OCI-LY1 (cell line): ENCODE measurements at regions not wholly inside any gene's neighbourhood (a gene's known extent, or its start where the extent isn't known, plus 50 kb on each side); places are given as distances from the start of the nearest gene placed in this dataset.

Experiments
- H2AFZ ChIP-seq: fragments of 200-600 bp; sonication (generic), shearing (Covaris generic); 2 replicates; pipeline ENCODE4 v1.6.0; 2014; ENCODE audit warnings: antibody characterized with exemption, mild to moderate bottlenecking, low read length
- H3F3A ChIP-seq: fragments of 200-600 bp; sonication (generic), shearing (Covaris generic); 2 replicates; pipeline ENCODE4 v1.6.0; 2014; ENCODE audit warnings: mild to moderate bottlenecking, antibody characterized with exemption, low read length, moderate library complexity; ENCODE audit not compliant: insufficient read depth
- H3K27ac ChIP-seq: fragments of 200-600 bp; sonication (generic); 2 replicates; pipeline ENCODE4 v1.5.1; 2014; ENCODE audit warnings: low read length, mixed run types, mild to moderate bottlenecking, low read depth; ENCODE audit not compliant: poor library complexity, severe bottlenecking
- H3K27me3 ChIP-seq: fragments of 200-600 bp; sonication (generic); 2 replicates; pipeline ENCODE4 v1.6.0; 2014; ENCODE audit warnings: antibody characterized with exemption, mild to moderate bottlenecking, low read length, moderate library complexity; ENCODE audit not compliant: insufficient read depth
- H3K36me3 ChIP-seq: fragments of 200-600 bp; sonication (generic); 2 replicates; pipeline ENCODE4 v1.6.1; 2014; ENCODE audit warnings: mild to moderate bottlenecking, antibody characterized with exemption, low read length, moderate library complexity, mixed read lengths; ENCODE audit not compliant: insufficient read depth
- H3K4me1 ChIP-seq: fragments of 200-600 bp; sonication (generic); 2 replicates; pipeline ENCODE4 v1.5.1; 2014; ENCODE audit warnings: mild to moderate bottlenecking, low read length, moderate library complexity; ENCODE audit not compliant: insufficient read depth, severe bottlenecking
- H3K4me2 ChIP-seq: fragments of 200-600 bp; sonication (generic), shearing (Covaris generic); 2 replicates; pipeline ENCODE4 v1.6.1; 2014; ENCODE audit warnings: low read length
- H3K4me3 ChIP-seq: fragments of 200-600 bp; sonication (generic); 2 replicates; pipeline ENCODE4 v1.5.1; 2014; ENCODE audit warnings: low read length, low read depth, mild to moderate bottlenecking, mixed read lengths; ENCODE audit not compliant: poor library complexity, severe bottlenecking
- H3K79me2 ChIP-seq: fragments of 200-600 bp; shearing (Covaris generic); 2 replicates; pipeline ENCODE4 v1.6.1; 2016; ENCODE audit warnings: mixed run types, low read length, mixed read lengths; ENCODE audit not compliant: insufficient read depth
- H3K9ac ChIP-seq: fragments of 200-600 bp; sonication (generic), shearing (Covaris generic); 2 replicates; pipeline ENCODE4 v1.6.1; 2014; ENCODE audit warnings: mild to moderate bottlenecking, low read length, mixed read lengths
- H3K9me2 ChIP-seq: fragments of 200-600 bp; sonication (generic), shearing (Covaris generic); 2 replicates; pipeline ENCODE4 v1.6.1; 2014; ENCODE audit warnings: low read depth, mild to moderate bottlenecking, low read length, mixed read lengths
- H3K9me3 ChIP-seq: fragments of 200-600 bp; shearing (Covaris generic); 2 replicates; pipeline ENCODE4 v1.6.1; 2014; ENCODE audit warnings: low read length, mixed read lengths
- H4K20me1 ChIP-seq: fragments of 200-600 bp; sonication (generic), shearing (Covaris generic); 2 replicates; pipeline ENCODE4 v1.6.0; 2016; ENCODE audit warnings: mild to moderate bottlenecking, low read length; ENCODE audit not compliant: insufficient read depth
- CTCF ChIP-seq: fragments of 200-600 bp; sonication (generic), shearing (Covaris generic); IDR thresholded peaks from 2 replicates; pipeline ENCODE4 v1.5.1; 2017; ENCODE audit warnings: mild to moderate bottlenecking, antibody characterized with exemption, low read length, moderate library complexity, mixed read lengths
- EZH2 ChIP-seq: fragments of 200-600 bp; sonication (generic), shearing (Covaris generic); IDR thresholded peaks from 2 replicates; pipeline ENCODE4 v1.8.0; 2017; ENCODE audit warnings: borderline replicate concordance, mixed run types, mild to moderate bottlenecking, antibody characterized with exemption, low read length, moderate library complexity, mixed read lengths

DNA sequence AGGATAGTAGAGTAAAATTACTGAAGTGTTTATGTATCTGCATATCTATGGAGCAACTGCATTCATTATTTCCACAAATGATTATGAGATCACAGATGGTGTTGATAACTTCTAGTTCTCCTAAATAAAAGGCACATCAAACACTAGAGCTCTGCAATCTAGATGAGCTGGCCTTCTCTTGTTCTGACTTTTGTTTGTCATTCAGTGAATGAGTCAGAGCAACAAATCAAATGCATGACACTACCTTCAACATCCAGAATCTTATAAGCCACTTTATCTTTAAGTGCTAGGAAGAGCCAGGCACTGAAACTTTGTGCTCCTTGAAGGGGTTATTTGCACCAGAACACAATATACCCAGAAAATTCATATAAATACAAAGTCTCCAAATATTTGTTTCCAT is 456.0 kb downstream of the PCDH17 start:
- Histone ChIP-seq H3K27me3 (no peaks in the 10 kb centered on the region), H3K36me3 (no peaks in the 10 kb centered on the region), H3K4me2 (no peak overlapping the region), H3K79me2 (no peaks in the 10 kb centered on the region), H3K4me3 (no peak overlapping the region), H3K9ac (no peak overlapping the region), H3K9me2 (no peaks in the 10 kb centered on the region), H3K9me3 (no peaks in the 10 kb centered on the region), H3F3A (no peaks in the 10 kb centered on the region), H4K20me1 (no peaks in the 10 kb centered on the region), H3K27ac (no peak overlapping the region), H3K4me1 (no peaks in the 10 kb centered on the region), H2AFZ (no peak overlapping the region)
- no peak for TF ChIP-seq CTCF
- no peak for TF ChIP-seq EZH2

DNA sequence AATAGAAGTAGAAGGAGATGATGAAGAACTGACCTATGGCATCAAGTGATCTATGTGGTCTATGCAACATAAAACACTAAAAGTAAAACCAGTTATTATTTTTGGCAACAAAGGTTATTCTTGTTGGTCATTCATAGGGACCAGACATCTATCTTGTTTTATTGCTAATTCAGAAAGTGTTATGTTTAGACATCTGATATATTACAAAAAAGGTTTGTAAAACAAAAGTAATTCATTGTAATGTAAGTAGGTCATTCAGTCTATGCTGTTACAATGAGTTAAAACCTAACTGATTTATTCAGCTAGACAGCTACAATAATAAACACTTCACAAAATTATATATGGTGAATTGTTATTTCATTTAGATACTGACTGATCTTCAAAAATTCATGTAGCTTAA is 461.9 kb downstream of the PCDH17 start:
- no peaks in the 10 kb centered on the region for H3K9me2 ChIP-seq
- H3K4me1 ChIP-seq = no peaks in the 10 kb centered on the region
- H3K9me3 ChIP-seq = no peaks in the 10 kb centered on the region
- H3K36me3 ChIP-seq = no peaks in the 10 kb centered on the region
- H3K9ac ChIP-seq = no peak overlapping the region
- no peak overlapping the region for H2AFZ ChIP-seq
- H3K27ac ChIP-seq = no peak overlapping the region
- no peaks in the 10 kb centered on the region for H4K20me1 ChIP-seq
- no peak overlapping the region for H3K4me3 ChIP-seq
- no peak for TF ChIP-seq CTCF
- no peak for TF ChIP-seq EZH2
- H3F3A ChIP-seq = no peaks in the 10 kb centered on the region
- no peaks in the 10 kb centered on the region for H3K79me2 ChIP-seq
- H3K4me2 ChIP-seq = no peak overlapping the region
- H3K27me3 ChIP-seq = no peaks in the 10 kb centered on the region

DNA sequence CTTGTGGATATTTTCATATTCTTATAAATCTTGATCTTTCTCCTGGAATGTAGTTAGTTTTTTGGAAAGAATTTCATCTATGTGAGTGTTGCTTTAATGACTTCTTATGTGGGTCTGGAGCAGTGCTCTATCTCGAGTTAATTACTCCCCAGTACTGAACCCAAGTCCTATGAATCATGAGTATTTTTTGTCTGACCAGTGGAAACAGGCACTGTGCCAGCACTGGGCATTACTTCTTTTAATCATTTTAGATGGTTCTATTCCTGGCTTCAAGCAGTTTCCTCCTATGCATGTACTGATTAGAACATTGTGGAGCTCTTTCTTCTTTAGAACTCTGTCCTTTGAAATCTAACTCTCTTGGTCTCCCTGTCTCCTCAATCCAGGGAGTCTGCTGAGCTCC is 466.3 kb downstream of the PCDH17 start:
- Histone ChIP-seq H3K4me3 (no peak overlapping the region), H3K9me2 (no peaks in the 10 kb centered on the region), H3K4me2 (no peak overlapping the region), H3K79me2 (no peaks in the 10 kb centered on the region), H3K9me3 (no peaks in the 10 kb centered on the region), H3K27me3 (no peaks in the 10 kb centered on the region), H3F3A (no peaks in the 10 kb centered on the region), H3K9ac (no peak overlapping the region), H3K27ac (no peak overlapping the region), H3K36me3 (no peaks in the 10 kb centered on the region), H2AFZ (no peak overlapping the region), H3K4me1 (no peaks in the 10 kb centered on the region), H4K20me1 (no peaks in the 10 kb centered on the region)
- TF ChIP-seq EZH2 (no peak), CTCF (no peak)
